ENCODE measurements at regions not wholly inside any gene's neighbourhood (a gene's known extent, or its start where the extent isn't known, plus 50 kb on each side); places are given as distances from the start of the nearest gene placed in this dataset.
"Not testable (repeated sequence)": the region's sequence is repeated elsewhere in the genome, so short reads cannot be mapped to it uniquely, and the experiment has no call there.

DNA sequence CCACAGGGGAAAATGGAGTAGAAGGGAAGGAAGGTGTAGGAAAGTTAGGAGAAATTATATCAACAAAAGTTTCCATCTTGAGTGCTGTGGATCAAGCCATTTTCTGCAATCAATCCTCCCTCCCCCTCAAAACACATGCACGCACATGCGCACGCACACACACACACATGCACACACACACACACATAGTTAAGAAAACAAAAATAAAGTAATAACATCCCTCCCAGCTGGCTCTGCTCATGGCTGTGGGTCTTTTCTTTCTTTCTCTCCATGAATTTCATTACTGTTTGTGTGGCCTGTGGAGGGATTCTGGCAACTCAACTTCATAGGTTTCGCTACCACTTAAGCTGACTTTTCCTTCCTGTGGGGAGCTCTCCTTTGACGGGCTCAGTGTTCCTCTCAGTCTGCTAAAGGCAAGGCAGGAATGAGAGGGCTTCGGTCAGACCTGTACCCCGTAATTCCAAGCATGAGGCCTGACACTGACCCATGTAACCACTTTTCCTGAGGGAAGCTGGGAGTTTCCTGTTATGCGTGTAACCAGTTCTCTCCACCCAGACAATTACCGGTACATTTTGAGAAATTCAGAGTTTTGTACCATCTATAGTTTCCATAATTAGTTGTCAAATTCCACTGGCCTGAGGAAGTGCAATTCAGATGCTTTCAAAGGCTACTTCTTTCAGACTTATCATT is 79.8 kb downstream of the ZNF92 start:
- no peaks in the 10 kb centered on the region for H3K36me3 ChIP-seq (ENCODE audit: insufficient read depth, low read length)
- H3F3A ChIP-seq (ENCODE audit: insufficient read depth, low read length), result no peaks in the 10 kb centered on the region
- H3K79me2 ChIP-seq (ENCODE audit: insufficient read depth, low read length), result no peaks in the 10 kb centered on the region
- H3K4me1 ChIP-seq (ENCODE audit: insufficient read depth, low read length, severe bottlenecking), result peaks cover 73% of the 10 kb centered on the region
- no peak overlapping the region for H3K4me3 ChIP-seq (ENCODE audit: low read depth, low read length, poor library complexity, severe bottlenecking)
- no peaks in the 10 kb centered on the region for H3K9me3 ChIP-seq (ENCODE audit: low read length)
- H3K9ac ChIP-seq (ENCODE audit: low read length), result no peak overlapping the region
- H3K4me2 ChIP-seq (ENCODE audit: low read length), result no peak overlapping the region
- H2AFZ ChIP-seq (ENCODE audit: low read length), result no peak overlapping the region
- H4K20me1 ChIP-seq (ENCODE audit: insufficient read depth, low read length), result no peaks in the 10 kb centered on the region
- no peaks in the 10 kb centered on the region for H3K27me3 ChIP-seq (ENCODE audit: insufficient read depth, low read length)
- no peak for TF ChIP-seq EZH2 (IDR thresholded peaks at IDR 0.05; ENCODE audit: borderline replicate concordance, low read length)
- TF ChIP-seq, protein P1, sequence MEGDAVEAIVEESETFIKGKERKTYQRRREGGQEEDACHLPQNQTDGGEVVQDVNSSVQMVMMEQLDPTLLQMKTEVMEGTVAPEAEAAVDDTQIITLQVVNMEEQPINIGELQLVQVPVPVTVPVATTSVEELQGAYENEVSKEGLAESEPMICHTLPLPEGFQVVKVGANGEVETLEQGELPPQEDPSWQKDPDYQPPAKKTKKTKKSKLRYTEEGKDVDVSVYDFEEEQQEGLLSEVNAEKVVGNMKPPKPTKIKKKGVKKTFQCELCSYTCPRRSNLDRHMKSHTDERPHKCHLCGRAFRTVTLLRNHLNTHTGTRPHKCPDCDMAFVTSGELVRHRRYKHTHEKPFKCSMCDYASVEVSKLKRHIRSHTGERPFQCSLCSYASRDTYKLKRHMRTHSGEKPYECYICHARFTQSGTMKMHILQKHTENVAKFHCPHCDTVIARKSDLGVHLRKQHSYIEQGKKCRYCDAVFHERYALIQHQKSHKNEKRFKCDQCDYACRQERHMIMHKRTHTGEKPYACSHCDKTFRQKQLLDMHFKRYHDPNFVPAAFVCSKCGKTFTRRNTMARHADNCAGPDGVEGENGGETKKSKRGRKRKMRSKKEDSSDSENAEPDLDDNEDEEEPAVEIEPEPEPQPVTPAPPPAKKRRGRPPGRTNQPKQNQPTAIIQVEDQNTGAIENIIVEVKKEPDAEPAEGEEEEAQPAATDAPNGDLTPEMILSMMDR (IDR thresholded peaks at IDR 0.05; ENCODE audit: low read length), result no peak
- H3K9me2 ChIP-seq (ENCODE audit: low read depth, low read length), result no peaks in the 10 kb centered on the region
- H3K27ac ChIP-seq (ENCODE audit: low read depth, low read length, poor library complexity, severe bottlenecking), result peak overlapping the region; percentile 21

- no peaks in the 10 kb centered on the region for H4K20me1 ChIP-seq (ENCODE audit: insufficient read depth, low read length)
- H3K79me2 ChIP-seq (ENCODE audit: insufficient read depth, low read length), result no peaks in the 10 kb centered on the region
- H2AFZ ChIP-seq (ENCODE audit: low read length), result no peak overlapping the region
- TF ChIP-seq, protein P1 (IDR thresholded peaks at IDR 0.05; ENCODE audit: low read length), result no peak
- no peak for TF ChIP-seq EZH2 (IDR thresholded peaks at IDR 0.05; ENCODE audit: borderline replicate concordance, low read length)
- peak overlapping the region; percentile 21 for H3K27ac ChIP-seq (ENCODE audit: low read depth, low read length, poor library complexity, severe bottlenecking)
- no peak overlapping the region for H3K9ac ChIP-seq (ENCODE audit: low read length)
- no peaks in the 10 kb centered on the region for H3K27me3 ChIP-seq (ENCODE audit: insufficient read depth, low read length)
- H3K9me2 ChIP-seq (ENCODE audit: low read depth, low read length), result no peaks in the 10 kb centered on the region
- no peaks in the 10 kb centered on the region for H3K36me3 ChIP-seq (ENCODE audit: insufficient read depth, low read length)
- no peaks in the 10 kb centered on the region for H3K9me3 ChIP-seq (ENCODE audit: low read length)
- H3K4me3 ChIP-seq (ENCODE audit: low read depth, low read length, poor library complexity, severe bottlenecking), result no peak overlapping the region
- peaks cover 63% of the 10 kb centered on the region for H3K4me1 ChIP-seq (ENCODE audit: insufficient read depth, low read length, severe bottlenecking)
- H3F3A ChIP-seq (ENCODE audit: insufficient read depth, low read length), result no peaks in the 10 kb centered on the region
- H3K4me2 ChIP-seq (ENCODE audit: low read length), result no peak overlapping the region
These were observed 80.8 kb downstream of the ZNF92 start for GRCh38 chr7:65454469-65454868.

DNA sequence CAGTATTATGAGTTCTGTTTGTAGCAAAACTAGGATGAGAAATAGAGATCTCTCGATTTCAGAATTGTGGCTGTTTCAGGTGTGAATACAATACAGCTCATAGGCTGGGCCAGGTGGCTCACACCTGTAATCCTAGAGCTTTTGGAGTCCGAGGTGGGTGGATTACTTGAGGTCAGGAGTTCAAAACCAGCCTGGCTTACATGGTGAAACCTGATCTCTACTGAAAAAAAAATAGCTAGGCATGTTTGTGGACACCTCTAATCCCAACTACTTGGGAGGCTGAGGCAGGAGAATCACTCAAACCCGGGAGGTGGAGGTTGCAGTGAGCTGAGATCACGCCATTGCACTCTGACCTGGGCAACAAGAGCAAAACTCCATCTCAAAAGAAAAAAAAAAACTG is 81.4 kb downstream of the ZNF92 start:
- H3K4me3 ChIP-seq (ENCODE audit: low read depth, low read length, poor library complexity, severe bottlenecking); H2AFZ ChIP-seq (ENCODE audit: low read length); H3K79me2 ChIP-seq (ENCODE audit: insufficient read depth, low read length); H4K20me1 ChIP-seq (ENCODE audit: insufficient read depth, low read length); H3K9ac ChIP-seq (ENCODE audit: low read length); H3K4me2 ChIP-seq (ENCODE audit: low read length); H3K36me3 ChIP-seq (ENCODE audit: insufficient read depth, low read length); H3K9me2 ChIP-seq (ENCODE audit: low read depth, low read length); H3K27me3 ChIP-seq (ENCODE audit: insufficient read depth, low read length); H3K9me3 ChIP-seq (ENCODE audit: low read length); H3K27ac ChIP-seq (ENCODE audit: low read depth, low read length, poor library complexity, severe bottlenecking); H3F3A ChIP-seq (ENCODE audit: insufficient read depth, low read length): not testable (repeated sequence)
- peaks cover 57% of the 10 kb centered on the region for H3K4me1 ChIP-seq (ENCODE audit: insufficient read depth, low read length, severe bottlenecking)

DNA sequence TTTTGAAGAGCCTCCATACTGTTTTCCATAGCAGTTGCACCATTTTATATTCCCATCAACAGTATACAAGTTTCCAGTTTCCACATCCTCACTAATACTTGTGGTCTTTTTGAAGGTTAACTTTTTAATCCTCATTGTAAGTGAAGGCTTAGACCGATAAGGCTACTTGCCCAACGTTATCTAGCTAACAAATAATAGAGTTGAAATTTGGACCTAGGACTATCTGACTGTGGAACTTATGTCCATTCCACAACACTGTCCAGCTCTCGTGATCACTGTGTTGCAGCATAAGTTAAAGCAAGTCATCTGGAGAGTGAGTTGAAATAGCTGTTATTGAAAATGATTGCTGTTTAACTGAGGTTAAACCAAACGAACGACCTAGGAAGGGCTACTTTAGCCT is 84.0 kb downstream of the ZNF92 start:
- no peaks in the 10 kb centered on the region for H3K27me3 ChIP-seq (ENCODE audit: insufficient read depth, low read length)
- no peak for TF ChIP-seq EZH2 (IDR thresholded peaks at IDR 0.05; ENCODE audit: borderline replicate concordance, low read length)
- TF ChIP-seq, protein P1 (IDR thresholded peaks at IDR 0.05; ENCODE audit: low read length), result no peak
- peaks cover 44% of the 10 kb centered on the region for H3K4me1 ChIP-seq (ENCODE audit: insufficient read depth, low read length, severe bottlenecking)
- H3K9me2 ChIP-seq (ENCODE audit: low read depth, low read length), result no peaks in the 10 kb centered on the region
- H3K9ac ChIP-seq (ENCODE audit: low read length), result no peak overlapping the region
- H3K9me3 ChIP-seq (ENCODE audit: low read length), result no peaks in the 10 kb centered on the region
- H3K27ac ChIP-seq (ENCODE audit: low read depth, low read length, poor library complexity, severe bottlenecking), result no peak overlapping the region
- H4K20me1 ChIP-seq (ENCODE audit: insufficient read depth, low read length), result no peaks in the 10 kb centered on the region
- no peak overlapping the region for H3K4me2 ChIP-seq (ENCODE audit: low read length)
- H2AFZ ChIP-seq (ENCODE audit: low read length), result peak overlapping the region; percentile 44; the same call in 1 of the 2 replicates
- no peak overlapping the region for H3K4me3 ChIP-seq (ENCODE audit: low read depth, low read length, poor library complexity, severe bottlenecking)
- H3K79me2 ChIP-seq (ENCODE audit: insufficient read depth, low read length), result no peaks in the 10 kb centered on the region
- no peaks in the 10 kb centered on the region for H3K36me3 ChIP-seq (ENCODE audit: insufficient read depth, low read length)
- H3F3A ChIP-seq (ENCODE audit: insufficient read depth, low read length), result no peaks in the 10 kb centered on the region
